ENCODE measurements at regions not wholly inside any gene's neighbourhood (a gene's known extent, or its start where the extent isn't known, plus 50 kb on each side); places are given as distances from the start of the nearest gene placed in this dataset.
"Not testable (repeated sequence)": the region's sequence is repeated elsewhere in the genome, so short reads cannot be mapped to it uniquely, and the experiment has no call there.

DNA sequence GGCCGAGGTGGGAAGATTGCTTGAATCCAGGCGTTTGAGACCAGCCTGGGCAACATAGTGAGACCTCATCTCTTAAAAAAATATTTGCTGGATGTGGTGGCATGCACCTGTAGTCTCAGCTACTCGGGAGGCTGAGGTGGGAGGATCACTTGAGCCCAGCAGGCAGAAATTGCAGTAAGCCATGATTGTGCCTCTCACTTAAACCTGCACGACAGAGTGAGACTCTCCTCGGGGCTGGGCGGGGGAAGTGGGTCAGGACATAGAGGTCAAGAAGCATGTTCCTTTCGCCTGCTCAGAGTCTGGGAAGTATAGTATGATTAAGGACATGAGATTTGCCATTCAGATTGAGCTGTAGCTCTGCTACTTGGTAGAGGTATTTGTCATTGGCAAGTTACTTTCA is 52.3 kb downstream of the SEPTIN7 start:
- H3K9ac ChIP-seq (ENCODE audit: low read depth in 1 of 3, low read length in 3 of 3); H3K4me3 ChIP-seq (ENCODE audit: low read length in 3 of 3); H3K27ac ChIP-seq (ENCODE audit: low read depth, low read length); H3K27me3 ChIP-seq (ENCODE audit: control insufficient read depth in 3 of 3, insufficient read depth in 3 of 3, low read length in 3 of 3); H3K4me1 ChIP-seq (ENCODE audit: control insufficient read depth in 3 of 3, insufficient read depth in 3 of 3, low read length in 3 of 3); H3K36me3 ChIP-seq (ENCODE audit: control insufficient read depth in 3 of 3, insufficient read depth in 3 of 3, low read length in 3 of 3); H3K9me3 ChIP-seq (ENCODE audit: control insufficient read depth in 3 of 3, low read length in 3 of 3): not testable (repeated sequence)

DNA sequence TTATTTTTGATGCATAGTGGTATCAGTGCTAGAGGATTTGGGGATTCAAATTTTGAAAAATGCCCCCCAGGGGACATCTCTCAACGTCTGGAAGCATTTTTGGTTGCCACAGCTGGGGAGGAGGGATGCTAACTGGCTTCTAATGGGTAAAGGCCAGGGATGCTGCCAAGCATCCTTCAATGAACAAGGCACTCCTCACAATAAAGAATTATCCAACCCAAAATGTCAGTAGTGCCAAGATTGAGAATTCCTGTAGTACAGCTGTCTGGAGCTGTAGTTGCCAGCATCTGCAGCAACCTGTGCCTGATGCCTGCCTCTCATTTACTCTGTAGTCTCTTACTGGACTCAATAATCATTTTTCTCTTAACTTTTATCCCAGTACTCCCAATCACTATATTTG is 53.5 kb downstream of the SEPTIN7 start:
- H3K4me1 ChIP-seq (ENCODE audit: control insufficient read depth in 3 of 3, insufficient read depth in 3 of 3, low read length in 3 of 3) = peaks cover 0 to 8% (median 5%) of the 10 kb centered on the region in 3 donors
- no peak overlapping the region for H3K4me3 ChIP-seq (ENCODE audit: low read length in 3 of 3)
- H3K27ac ChIP-seq (ENCODE audit: low read depth, low read length) = no peak overlapping the region
- H3K9me3 ChIP-seq (ENCODE audit: control insufficient read depth in 3 of 3, low read length in 3 of 3) = no peaks in the 10 kb centered on the region
- no peak overlapping the region for H3K9ac ChIP-seq (ENCODE audit: low read depth in 1 of 3, low read length in 3 of 3)
- no peaks in the 10 kb centered on the region for H3K36me3 ChIP-seq (ENCODE audit: control insufficient read depth in 3 of 3, insufficient read depth in 3 of 3, low read length in 3 of 3)
- no peaks in the 10 kb centered on the region for H3K27me3 ChIP-seq (ENCODE audit: control insufficient read depth in 3 of 3, insufficient read depth in 3 of 3, low read length in 3 of 3)

DNA sequence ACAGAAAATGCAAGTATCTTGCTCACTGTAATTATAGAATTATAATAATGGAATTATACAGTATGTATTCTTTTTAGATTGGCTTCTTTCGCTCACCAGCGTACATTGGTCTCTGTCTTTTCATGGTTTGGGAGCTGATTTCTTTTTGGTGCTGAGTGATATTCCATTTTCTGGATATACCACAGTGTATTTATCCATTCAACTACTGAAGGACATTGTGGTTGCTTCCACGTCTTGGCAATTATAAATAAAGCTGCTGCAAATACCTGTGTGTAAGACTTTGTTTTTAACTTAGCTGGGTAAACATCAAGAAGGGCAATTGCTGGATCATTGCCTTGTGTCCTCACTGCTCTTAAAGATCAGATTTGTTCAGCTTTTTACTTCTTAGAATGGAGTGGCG is 55.3 kb downstream of the SEPTIN7 start:
- Histone ChIP-seq H3K4me3 (ENCODE audit: low read length in 3 of 3) (no peak overlapping the region), H3K9me3 (ENCODE audit: control insufficient read depth in 3 of 3, low read length in 3 of 3) (no peaks in the 10 kb centered on the region), H3K9ac (ENCODE audit: low read depth in 1 of 3, low read length in 3 of 3) (no peak overlapping the region), H3K27ac (ENCODE audit: low read depth, low read length) (no peak overlapping the region), H3K36me3 (ENCODE audit: control insufficient read depth in 3 of 3, insufficient read depth in 3 of 3, low read length in 3 of 3) (no peaks in the 10 kb centered on the region), H3K4me1 (ENCODE audit: control insufficient read depth in 3 of 3, insufficient read depth in 3 of 3, low read length in 3 of 3) (peaks cover 0 to 8% (median 5%) of the 10 kb centered on the region in 3 donors), H3K27me3 (ENCODE audit: control insufficient read depth in 3 of 3, insufficient read depth in 3 of 3, low read length in 3 of 3) (no peaks in the 10 kb centered on the region)

DNA sequence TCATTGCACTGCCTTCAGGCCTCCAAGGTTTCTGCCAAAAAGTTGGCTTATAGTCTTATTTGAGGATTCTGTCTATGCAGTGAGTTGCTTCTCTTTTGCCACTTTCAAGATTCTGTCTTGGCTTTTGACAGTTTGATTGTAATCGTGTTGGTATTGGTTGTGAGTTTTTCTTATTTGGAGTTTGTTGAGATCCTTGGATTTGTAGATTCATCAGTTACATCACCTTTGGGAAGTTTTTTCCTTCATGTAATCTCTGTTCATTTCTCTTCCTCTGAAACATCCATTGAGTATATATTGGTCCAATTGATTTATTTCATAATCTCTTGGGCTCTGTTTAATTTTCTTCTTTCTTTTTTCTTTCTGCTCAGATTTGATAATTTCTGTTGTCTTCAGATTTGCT is 59.8 kb downstream of the SEPTIN7 start:
- Histone ChIP-seq H3K36me3 (ENCODE audit: control insufficient read depth in 3 of 3, insufficient read depth in 3 of 3, low read length in 3 of 3) (peaks cover 0 to 4% (median 2%) of the 10 kb centered on the region in 3 donors), H3K4me3 (ENCODE audit: low read length in 3 of 3) (no peak overlapping the region), H3K4me1 (ENCODE audit: control insufficient read depth in 3 of 3, insufficient read depth in 3 of 3, low read length in 3 of 3) (no peaks in the 10 kb centered on the region), H3K9me3 (ENCODE audit: control insufficient read depth in 3 of 3, low read length in 3 of 3) (no peaks in the 10 kb centered on the region), H3K27ac (ENCODE audit: low read depth, low read length) (no peak overlapping the region), H3K27me3 (ENCODE audit: control insufficient read depth in 3 of 3, insufficient read depth in 3 of 3, low read length in 3 of 3) (no peaks in the 10 kb centered on the region), H3K9ac (ENCODE audit: low read depth in 1 of 3, low read length in 3 of 3) (no peak overlapping the region)

DNA sequence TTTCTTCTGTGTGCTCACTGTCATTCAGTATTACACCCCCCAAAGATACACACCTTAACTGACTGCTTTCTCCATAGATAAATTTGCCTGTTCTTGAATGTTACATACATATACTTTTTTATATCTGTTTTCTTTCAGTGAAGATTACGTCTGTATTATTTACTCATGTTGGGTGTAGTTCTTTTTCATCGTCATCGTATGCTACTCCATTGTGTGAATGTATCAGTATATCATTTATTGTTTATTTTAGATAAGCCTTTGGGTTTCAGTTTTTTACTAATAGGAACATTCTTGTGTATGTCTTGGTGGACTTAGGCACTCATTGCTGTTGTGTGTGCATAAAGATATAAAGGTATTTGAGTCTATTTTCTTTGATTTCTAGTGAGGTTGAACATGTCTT is 64.4 kb downstream of the SEPTIN7 start:
- H3K27me3 ChIP-seq (ENCODE audit: control insufficient read depth in 3 of 3, insufficient read depth in 3 of 3, low read length in 3 of 3) = no peaks in the 10 kb centered on the region
- H3K4me1 ChIP-seq (ENCODE audit: control insufficient read depth in 3 of 3, insufficient read depth in 3 of 3, low read length in 3 of 3) = no peaks in the 10 kb centered on the region
- no peak overlapping the region for H3K27ac ChIP-seq (ENCODE audit: low read depth, low read length)
- no peak overlapping the region for H3K4me3 ChIP-seq (ENCODE audit: low read length in 3 of 3)
- no peak overlapping the region for H3K9ac ChIP-seq (ENCODE audit: low read depth in 1 of 3, low read length in 3 of 3)
- H3K36me3 ChIP-seq (ENCODE audit: control insufficient read depth in 3 of 3, insufficient read depth in 3 of 3, low read length in 3 of 3) = peaks cover 0 to 4% (median 2%) of the 10 kb centered on the region in 3 donors
- no peaks in the 10 kb centered on the region for H3K9me3 ChIP-seq (ENCODE audit: control insufficient read depth in 3 of 3, low read length in 3 of 3)

DNA sequence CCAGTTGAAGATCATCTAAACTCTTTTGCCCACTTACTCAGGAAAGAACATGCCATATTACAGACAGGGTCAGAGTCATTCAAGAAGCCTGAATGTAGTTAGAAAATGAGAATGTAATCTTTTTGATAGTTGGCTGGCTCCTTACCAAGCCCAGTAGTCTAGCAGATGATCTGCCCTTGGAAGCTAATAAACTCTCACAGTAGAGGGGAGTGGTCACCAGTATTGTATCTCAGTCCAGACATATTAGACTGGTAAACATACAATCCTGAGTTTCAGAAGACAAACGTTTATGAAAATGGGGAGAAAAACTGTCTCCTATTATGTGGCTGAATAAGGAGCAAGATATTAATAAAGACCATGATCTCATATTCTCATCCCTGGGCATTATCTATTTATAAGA is 65.3 kb downstream of the SEPTIN7 start:
- Histone ChIP-seq H3K9me3 (ENCODE audit: control insufficient read depth in 3 of 3, low read length in 3 of 3) (no peaks in the 10 kb centered on the region), H3K27ac (ENCODE audit: low read depth, low read length) (no peak overlapping the region), H3K36me3 (ENCODE audit: control insufficient read depth in 3 of 3, insufficient read depth in 3 of 3, low read length in 3 of 3) (peaks cover 0 to 4% (median 2%) of the 10 kb centered on the region in 3 donors), H3K4me3 (ENCODE audit: low read length in 3 of 3) (no peak overlapping the region), H3K27me3 (ENCODE audit: control insufficient read depth in 3 of 3, insufficient read depth in 3 of 3, low read length in 3 of 3) (no peaks in the 10 kb centered on the region), H3K4me1 (ENCODE audit: control insufficient read depth in 3 of 3, insufficient read depth in 3 of 3, low read length in 3 of 3) (no peaks in the 10 kb centered on the region), H3K9ac (ENCODE audit: low read depth in 1 of 3, low read length in 3 of 3) (no peak overlapping the region)

DNA sequence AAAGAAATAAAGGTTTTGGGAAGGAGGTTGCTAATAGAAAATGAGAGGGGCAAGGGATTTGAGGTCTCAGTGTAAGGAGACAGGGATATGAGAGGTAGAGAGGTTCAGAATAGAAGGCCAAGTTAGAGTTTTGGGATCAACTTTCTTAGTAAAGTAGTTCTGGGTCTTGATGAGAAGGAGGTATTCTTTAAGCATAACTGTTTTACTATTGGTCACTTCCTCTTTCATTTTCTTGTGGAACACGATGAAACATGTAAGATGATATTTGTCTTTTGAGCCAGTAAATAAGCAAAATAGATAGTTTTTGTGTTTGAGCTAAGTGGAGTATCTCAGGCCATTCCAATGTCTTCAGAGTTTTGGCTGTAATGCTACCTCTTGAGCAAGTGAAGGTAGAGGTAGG is 68.3 kb downstream of the SEPTIN7 start:
- H3K9me3 ChIP-seq (ENCODE audit: control insufficient read depth in 3 of 3, low read length in 3 of 3); H3K9ac ChIP-seq (ENCODE audit: low read depth in 1 of 3, low read length in 3 of 3); H3K36me3 ChIP-seq (ENCODE audit: control insufficient read depth in 3 of 3, insufficient read depth in 3 of 3, low read length in 3 of 3); H3K27me3 ChIP-seq (ENCODE audit: control insufficient read depth in 3 of 3, insufficient read depth in 3 of 3, low read length in 3 of 3); H3K4me1 ChIP-seq (ENCODE audit: control insufficient read depth in 3 of 3, insufficient read depth in 3 of 3, low read length in 3 of 3); H3K27ac ChIP-seq (ENCODE audit: low read depth, low read length); H3K4me3 ChIP-seq (ENCODE audit: low read length in 3 of 3): not testable (repeated sequence)

DNA sequence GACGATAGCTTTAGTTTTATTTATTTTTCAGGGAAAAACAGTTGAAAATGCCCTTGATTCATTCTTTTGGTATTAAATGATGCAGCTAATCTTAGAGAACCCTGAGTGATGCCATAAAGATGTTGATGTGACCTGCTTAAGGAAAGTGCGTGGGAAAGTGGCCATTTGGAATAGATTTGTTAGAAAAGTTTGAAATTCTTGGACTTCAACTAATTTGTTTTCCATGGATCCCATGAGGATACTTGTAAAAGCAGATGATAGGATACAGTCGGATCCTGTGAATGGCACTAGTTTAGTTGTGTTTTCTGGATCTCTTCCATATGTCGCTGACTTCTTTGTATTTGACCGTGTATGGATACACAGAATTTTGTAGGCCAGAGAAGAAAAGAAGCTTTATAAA is 69.0 kb downstream of the SEPTIN7 start:
- H3K4me1 ChIP-seq (ENCODE audit: control insufficient read depth in 3 of 3, insufficient read depth in 3 of 3, low read length in 3 of 3) = peaks cover 0 to 2% (median 0%) of the 10 kb centered on the region in 3 donors
- H3K27me3 ChIP-seq (ENCODE audit: control insufficient read depth in 3 of 3, insufficient read depth in 3 of 3, low read length in 3 of 3) = no peaks in the 10 kb centered on the region
- no peak overlapping the region for H3K4me3 ChIP-seq (ENCODE audit: low read length in 3 of 3)
- no peaks in the 10 kb centered on the region for H3K9me3 ChIP-seq (ENCODE audit: control insufficient read depth in 3 of 3, low read length in 3 of 3)
- H3K9ac ChIP-seq (ENCODE audit: low read depth in 1 of 3, low read length in 3 of 3) = no peak overlapping the region
- peaks cover 0 to 6% (median 5%) of the 10 kb centered on the region in 3 donors for H3K36me3 ChIP-seq (ENCODE audit: control insufficient read depth in 3 of 3, insufficient read depth in 3 of 3, low read length in 3 of 3)
- H3K27ac ChIP-seq (ENCODE audit: low read depth, low read length) = no peak overlapping the region

DNA sequence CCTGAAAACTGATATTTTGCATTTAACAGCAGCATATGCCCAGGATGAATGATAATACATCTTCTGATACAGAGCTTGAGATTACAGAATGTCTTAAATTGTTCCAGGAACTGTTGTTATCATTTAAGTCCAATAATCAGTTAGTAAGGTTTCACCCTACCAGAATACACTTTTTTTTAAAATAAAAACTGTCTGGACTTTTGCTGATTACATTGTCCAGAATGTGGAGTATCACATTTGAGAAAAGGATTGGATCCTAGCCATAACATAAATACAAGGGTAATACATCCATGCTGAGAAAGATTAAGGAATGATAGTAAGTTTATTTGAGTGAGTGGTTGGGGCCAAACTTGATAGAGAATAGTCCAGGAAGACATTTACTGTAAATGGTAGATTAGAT is 71.0 kb downstream of the SEPTIN7 start:
- peaks cover 0 to 5% (median 4%) of the 10 kb centered on the region in 3 donors for H3K36me3 ChIP-seq (ENCODE audit: control insufficient read depth in 3 of 3, insufficient read depth in 3 of 3, low read length in 3 of 3)
- no peaks in the 10 kb centered on the region for H3K27me3 ChIP-seq (ENCODE audit: control insufficient read depth in 3 of 3, insufficient read depth in 3 of 3, low read length in 3 of 3)
- H3K4me1 ChIP-seq (ENCODE audit: control insufficient read depth in 3 of 3, insufficient read depth in 3 of 3, low read length in 3 of 3) = peaks cover 0 to 2% (median 0%) of the 10 kb centered on the region in 3 donors
- H3K4me3 ChIP-seq (ENCODE audit: low read length in 3 of 3) = no peak overlapping the region
- H3K9ac ChIP-seq (ENCODE audit: low read depth in 1 of 3, low read length in 3 of 3) = no peak overlapping the region
- no peaks in the 10 kb centered on the region for H3K9me3 ChIP-seq (ENCODE audit: control insufficient read depth in 3 of 3, low read length in 3 of 3)
- H3K27ac ChIP-seq (ENCODE audit: low read depth, low read length) = no peak overlapping the region

DNA sequence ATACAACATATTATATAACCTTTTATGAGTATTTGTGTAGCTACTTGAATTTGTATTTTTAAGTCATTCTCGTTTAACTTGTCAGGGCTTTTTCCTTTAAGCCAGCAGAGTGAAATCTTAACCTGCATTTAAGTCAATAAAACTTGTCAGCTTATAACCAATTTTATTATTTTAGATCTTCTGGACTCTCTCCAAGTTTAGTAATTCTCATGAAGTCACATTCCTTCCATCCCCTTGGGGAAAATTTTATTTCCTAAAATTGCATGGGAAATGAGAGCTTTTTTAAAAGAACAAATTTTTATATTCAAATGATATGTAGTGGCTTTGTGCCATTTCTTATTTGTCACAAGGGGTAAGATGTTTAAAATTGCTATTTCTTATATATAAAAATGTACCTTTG is 74.0 kb downstream of the SEPTIN7 start:
- Histone ChIP-seq H3K9me3 (ENCODE audit: control insufficient read depth in 3 of 3, low read length in 3 of 3) (no peaks in the 10 kb centered on the region), H3K27me3 (ENCODE audit: control insufficient read depth in 3 of 3, insufficient read depth in 3 of 3, low read length in 3 of 3) (no peaks in the 10 kb centered on the region), H3K4me3 (ENCODE audit: low read length in 3 of 3) (no peak overlapping the region), H3K36me3 (ENCODE audit: control insufficient read depth in 3 of 3, insufficient read depth in 3 of 3, low read length in 3 of 3) (peaks cover 0 to 5% (median 4%) of the 10 kb centered on the region in 3 donors), H3K9ac (ENCODE audit: low read depth in 1 of 3, low read length in 3 of 3) (no peak overlapping the region), H3K27ac (ENCODE audit: low read depth, low read length) (no peak overlapping the region), H3K4me1 (ENCODE audit: control insufficient read depth in 3 of 3, insufficient read depth in 3 of 3, low read length in 3 of 3) (peaks cover 0 to 2% (median 0%) of the 10 kb centered on the region in 3 donors)

DNA sequence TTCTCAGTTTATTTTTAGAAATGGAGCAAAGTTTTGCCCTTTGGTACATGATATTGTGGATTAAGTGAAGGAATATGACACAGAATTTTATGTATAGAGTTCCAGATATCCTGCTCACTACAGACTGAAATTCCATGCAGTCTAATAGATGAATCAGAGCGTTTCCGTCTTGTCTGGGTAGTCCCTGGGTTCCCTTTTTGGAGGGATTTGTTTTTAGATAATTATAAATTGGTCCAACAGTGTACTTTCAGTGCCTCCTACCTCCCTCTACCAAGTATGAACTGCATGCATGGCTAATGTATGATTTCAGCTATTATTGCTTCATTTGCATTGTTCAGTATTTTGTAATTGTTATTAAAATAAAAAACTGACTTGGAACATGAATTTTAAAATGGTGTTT is 74.4 kb downstream of the SEPTIN7 start:
- Histone ChIP-seq H3K4me3 (ENCODE audit: low read length in 3 of 3) (no peak overlapping the region), H3K36me3 (ENCODE audit: control insufficient read depth in 3 of 3, insufficient read depth in 3 of 3, low read length in 3 of 3) (peaks cover 0 to 5% (median 4%) of the 10 kb centered on the region in 3 donors), H3K9ac (ENCODE audit: low read depth in 1 of 3, low read length in 3 of 3) (no peak overlapping the region), H3K27ac (ENCODE audit: low read depth, low read length) (no peak overlapping the region), H3K4me1 (ENCODE audit: control insufficient read depth in 3 of 3, insufficient read depth in 3 of 3, low read length in 3 of 3) (peaks cover 0 to 2% (median 0%) of the 10 kb centered on the region in 3 donors), H3K9me3 (ENCODE audit: control insufficient read depth in 3 of 3, low read length in 3 of 3) (no peaks in the 10 kb centered on the region), H3K27me3 (ENCODE audit: control insufficient read depth in 3 of 3, insufficient read depth in 3 of 3, low read length in 3 of 3) (no peaks in the 10 kb centered on the region)

Measured in skeletal muscle tissue (tissue), 3 donors.